HG03354 (cell line): ENCODE measurements at regions not wholly inside any gene's neighbourhood (a gene's known extent, or its start where the extent isn't known, plus 50 kb on each side); places are given as distances from the start of the nearest gene placed in this dataset.
A peak's percentile ranks its signal among the peaks of the same experiment; 100 is the strongest.
"Not testable (repeated sequence)": the region's sequence is repeated elsewhere in the genome, so short reads cannot be mapped to it uniquely, and the experiment has no call there.

Source experiments
- ATAC-seq: cut with Tn5 transposase; IDR thresholded peaks from one replicate; pipeline ENCODE4 v1.9.1; 2021; ENCODE audit warnings: mild to moderate bottlenecking; ENCODE audit not compliant: unreplicated experiment, poor library complexity, severe bottlenecking

- no peak for ATAC-seq
Observed at GRCh38 chr16:47833771-47834170, 322.0 kb downstream of the ABCC12 start.

GRCh38 chr16:47829850-47830600, 325.8 kb downstream of the ABCC12 start:
- no peak for ATAC-seq

- no peak for ATAC-seq
Observed at GRCh38 chr16:47826070-47826469, 329.7 kb downstream of the ABCC12 start.

GRCh38 chr16:47817048-47817447, 338.7 kb downstream of the ABCC12 start:
- ATAC-seq = no peak

GRCh38 chr16:47816511-47816910, 339.3 kb downstream of the ABCC12 start:
- no peak for ATAC-seq

- no peak for ATAC-seq
Observed at GRCh38 chr16:47815655-47816054, 340.1 kb downstream of the ABCC12 start.

- not testable (repeated sequence) for ATAC-seq
Observed at GRCh38 chr16:47811758-47812157, 344.0 kb downstream of the ABCC12 start.

- no peak for ATAC-seq
Observed at GRCh38 chr16:47806309-47806847, 345.2 kb downstream of the PHKB start.

GRCh38 chr16:47787696-47788095, 326.6 kb downstream of the PHKB start:
- ATAC-seq = no peak

- ATAC-seq = no peak
Observed at GRCh38 chr16:47781673-47782072, 320.5 kb downstream of the PHKB start.

GRCh38 chr16:47780213-47780875, 319.2 kb downstream of the PHKB start:
- no peak for ATAC-seq

GRCh38 chr16:47779201-47780016, 318.3 kb downstream of the PHKB start:
- peak; percentile 90 for ATAC-seq

- no peak for ATAC-seq
Observed at GRCh38 chr16:47778106-47778801, 317.1 kb downstream of the PHKB start.

GRCh38 chr16:47777220-47777619, 316.1 kb downstream of the PHKB start:
- no peak for ATAC-seq

- no peak for ATAC-seq
Observed at GRCh38 chr16:47774661-47775060, 313.5 kb downstream of the PHKB start.

GRCh38 chr16:47753659-47754058, 292.5 kb downstream of the PHKB start:
- ATAC-seq = no peak
